ENCODE measurements at regions not wholly inside any gene's neighbourhood (a gene's known extent, or its start where the extent isn't known, plus 50 kb on each side); places are given as distances from the start of the nearest gene placed in this dataset.

- no peak for TF ChIP-seq REST (IDR thresholded peaks at IDR 0.05; ENCODE audit: unreplicated experiment)
Observed at GRCh38 chr18:47550611-47551010, 299.2 kb upstream of the SKOR2 start (continued).

- Mint-ChIP-seq H3K9me3 (no peaks in the 10 kb centered on the region), H3K27me3 (ENCODE audit: insufficient read depth, low read depth, poor library complexity) (peaks cover 2% of the 10 kb centered on the region), H3K36me3 (ENCODE audit: low read depth) (no peaks in the 10 kb centered on the region), H3K27ac (no peak overlapping the region), H3K4me3 (no peak overlapping the region), H3K4me1 (peaks cover 2% of the 10 kb centered on the region; the same call in 1 of the 3 replicates)
- Histone ChIP-seq H3F3A (replicated peaks; ENCODE audit: low read depth) (no peaks in the 10 kb centered on the region), H3K36me3 (ENCODE audit: insufficient read depth) (no peaks in the 10 kb centered on the region), H2AFZ (0 out of 2 replicates have a peak overlapping the region, but pooled peaks have one; percentile 23), H3K9me2 (ENCODE audit: insufficient read depth) (0 out of 2 replicates have a peak, but pooled peaks cover 4% of the 10 kb centered on the region), H3K4me3 (no peak overlapping the region), H3K79me2 (replicated peaks; ENCODE audit: insufficient read depth) (no peaks in the 10 kb centered on the region), H3K4me2 (no peak overlapping the region), H3K27ac (ENCODE audit: low read depth) (no peak overlapping the region), H3K4me1 (ENCODE audit: insufficient read depth) (no peaks in the 10 kb centered on the region), H4K20me1 (replicated peaks; ENCODE audit: insufficient read depth) (no peaks in the 10 kb centered on the region), H3K27me3 (ENCODE audit: insufficient read depth) (no peaks in the 10 kb centered on the region)
- DNase-seq (ENCODE audit: low spot score) (no peak), ATAC-seq (no peak)
- TF ChIP-seq POLR2AphosphoS5 (IDR thresholded peaks at IDR 0.05; ENCODE audit: low read depth) (no peak), NANOG (IDR thresholded peaks at IDR 0.05; ENCODE audit: borderline replicate concordance) (no peak), REST (IDR thresholded peaks at IDR 0.05; ENCODE audit: unreplicated experiment) (no peak), EZH2 (IDR thresholded peaks at IDR 0.05; ENCODE audit: low read depth, unreplicated experiment) (no peak), ZNF462 (CRISPR knock-in tag; IDR thresholded peaks at IDR 0.05) (no peak), EZH2phosphoT487 (IDR thresholded peaks at IDR 0.05; ENCODE audit: unreplicated experiment) (no peak), ZNF114 (CRISPR knock-in tag; IDR thresholded peaks at IDR 0.05) (no peak), CREB1 (CRISPR knock-in tag; IDR thresholded peaks at IDR 0.05; ENCODE audit: low read depth) (no peak), JUNB (IDR thresholded peaks at IDR 0.05; ENCODE audit: unreplicated experiment) (no peak)
- TF ChIP-seq, protein P1, sequence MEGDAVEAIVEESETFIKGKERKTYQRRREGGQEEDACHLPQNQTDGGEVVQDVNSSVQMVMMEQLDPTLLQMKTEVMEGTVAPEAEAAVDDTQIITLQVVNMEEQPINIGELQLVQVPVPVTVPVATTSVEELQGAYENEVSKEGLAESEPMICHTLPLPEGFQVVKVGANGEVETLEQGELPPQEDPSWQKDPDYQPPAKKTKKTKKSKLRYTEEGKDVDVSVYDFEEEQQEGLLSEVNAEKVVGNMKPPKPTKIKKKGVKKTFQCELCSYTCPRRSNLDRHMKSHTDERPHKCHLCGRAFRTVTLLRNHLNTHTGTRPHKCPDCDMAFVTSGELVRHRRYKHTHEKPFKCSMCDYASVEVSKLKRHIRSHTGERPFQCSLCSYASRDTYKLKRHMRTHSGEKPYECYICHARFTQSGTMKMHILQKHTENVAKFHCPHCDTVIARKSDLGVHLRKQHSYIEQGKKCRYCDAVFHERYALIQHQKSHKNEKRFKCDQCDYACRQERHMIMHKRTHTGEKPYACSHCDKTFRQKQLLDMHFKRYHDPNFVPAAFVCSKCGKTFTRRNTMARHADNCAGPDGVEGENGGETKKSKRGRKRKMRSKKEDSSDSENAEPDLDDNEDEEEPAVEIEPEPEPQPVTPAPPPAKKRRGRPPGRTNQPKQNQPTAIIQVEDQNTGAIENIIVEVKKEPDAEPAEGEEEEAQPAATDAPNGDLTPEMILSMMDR (conservative IDR thresholded peaks at IDR 0.05; ENCODE audit: low read depth in 2 of 2), result no peak
Observed at GRCh38 chr18:47549021-47549540, 297.6 kb upstream of the SKOR2 start.
